Smooth muscle cell (in vitro differentiated cells): ENCODE measurements at regions not wholly inside any gene's neighbourhood (a gene's known extent, or its start where the extent isn't known, plus 50 kb on each side); places are given as distances from the start of the nearest gene placed in this dataset.
"Not testable (repeated sequence)": the region's sequence is repeated elsewhere in the genome, so short reads cannot be mapped to it uniquely, and the experiment has no call there.

ENCODE experiments used
- DNase-seq: peaks from one replicate; lab custom pipeline; 2025; ENCODE audit not compliant: unreplicated experiment; lab: John Stamatoyannopoulos, UW
- H2AFZ ChIP-seq: fragments of 200-600 bp; sonication (generic); 2 replicates; pipeline ENCODE4 v1.6.0; 2016; ENCODE audit warnings: antibody characterized with exemption, low read depth, mild to moderate bottlenecking
- H3F3A ChIP-seq: fragments of 200-600 bp; sonication (generic); 2 replicates; pipeline ENCODE4 v1.6.0; 2017; ENCODE audit warnings: antibody characterized with exemption, low read depth
- H3K27ac ChIP-seq: fragments of 200-600 bp; sonication (generic); 2 replicates; pipeline ENCODE4 v1.5.1; 2016; ENCODE audit warnings: low read depth, mild to moderate bottlenecking
- H3K27me3 ChIP-seq: fragments of 200-600 bp; sonication (generic); 2 replicates; pipeline ENCODE4 v1.6.1; 2016; ENCODE audit warnings: low read depth, mild to moderate bottlenecking
- H3K36me3 ChIP-seq: fragments of 200-600 bp; sonication (generic); 2 replicates; pipeline ENCODE4 v1.5.1; 2016; ENCODE audit warnings: low read depth
- H3K4me1 ChIP-seq: fragments of 200-600 bp; sonication (generic); 2 replicates; pipeline ENCODE4 v1.5.1; 2016; ENCODE audit warnings: low read depth
- H3K4me2 ChIP-seq: fragments of 200-600 bp; sonication (generic); 2 replicates; pipeline ENCODE4 v1.6.0; 2016; ENCODE audit warnings: mild to moderate bottlenecking
- H3K4me3 ChIP-seq: fragments of 200-600 bp; sonication (generic); 2 replicates; pipeline ENCODE4 v1.5.1; 2016; ENCODE audit warnings: mild to moderate bottlenecking
- H3K79me2 ChIP-seq: fragments of 200-600 bp; sonication (generic); 2 replicates; pipeline ENCODE4 v1.6.0; 2016; ENCODE audit warnings: low read depth, mild to moderate bottlenecking
- H3K9ac ChIP-seq: fragments of 200-600 bp; sonication (generic); 2 replicates; pipeline ENCODE4 v1.6.0; 2016; ENCODE audit warnings: low read depth
- H3K9me3 ChIP-seq: fragments of 200-600 bp; sonication (generic); replicated peaks from 2 replicates; pipeline ENCODE4 v1.5.1; 2016; ENCODE audit warnings: low read depth
- H4K20me1 ChIP-seq: fragments of 200-600 bp; sonication (generic); 2 replicates; pipeline ENCODE4 v1.6.0; 2016; ENCODE audit warnings: low read depth
- CTCF ChIP-seq: fragments of 200-600 bp; sonication (generic); IDR thresholded peaks from 2 replicates; pipeline ENCODE4 v1.5.1; 2017; ENCODE audit warnings: borderline replicate concordance, mild to moderate bottlenecking, antibody characterized with exemption; ENCODE audit not compliant: insufficient read depth, poor library complexity, severe bottlenecking
- WGBS: methylation state at CpG from one replicate; pipeline ENCODE4 v1.1.7; 2016; ENCODE audit warnings: low lambda C conversion rate; 5-methylcytosine and 5-hydroxymethylcytosine counted together

GRCh38 chr2:132068407-132068806 lies 93.3 kb downstream of the ANKRD30BL start:
- not testable (repeated sequence) for H2AFZ ChIP-seq, DNase-seq, H3K9ac ChIP-seq, H3K4me3 ChIP-seq, H3F3A ChIP-seq, H3K79me2 ChIP-seq, H3K4me1 ChIP-seq, H3K27ac ChIP-seq, H3K27me3 ChIP-seq, H3K36me3 ChIP-seq, H3K9me3 ChIP-seq, H3K4me2 ChIP-seq, H4K20me1 ChIP-seq
- WGBS, result 91% methylated on average over 13 of the region's 13 CpGs

- H3K36me3 ChIP-seq, DNase-seq, H3K4me3 ChIP-seq, H3K79me2 ChIP-seq, H3K9ac ChIP-seq, H3F3A ChIP-seq, H3K4me1 ChIP-seq, H3K9me3 ChIP-seq, H3K27me3 ChIP-seq, H3K4me2 ChIP-seq, H2AFZ ChIP-seq, H4K20me1 ChIP-seq, H3K27ac ChIP-seq: not testable (repeated sequence)
- 67% methylated on average over 2 of the region's 2 CpGs for WGBS
Measured at GRCh38 chr2:132065391-132065790, 96.4 kb downstream of the ANKRD30BL start.

- H3K9me3 ChIP-seq, H3K79me2 ChIP-seq, H3K4me1 ChIP-seq, H4K20me1 ChIP-seq, H3K9ac ChIP-seq, H3K4me2 ChIP-seq, H3K27ac ChIP-seq, H3F3A ChIP-seq, H3K36me3 ChIP-seq, H3K4me3 ChIP-seq, H2AFZ ChIP-seq, DNase-seq: not testable (repeated sequence)
- WGBS, result 57% methylated on average over 5 of the region's 5 CpGs
- H3K27me3 ChIP-seq, result peaks cover 40% of the 10 kb centered on the region
Measured at GRCh38 chr2:132039609-132040236, 122.0 kb downstream of the ANKRD30BL start.

- Histone ChIP-seq H3K4me2 (peak overlapping the region; percentile 93), H2AFZ (peak overlapping the region; percentile 79)
Measured at GRCh38 chr2:132038883-132039235, 122.9 kb downstream of the ANKRD30BL start.

GRCh38 chr2:132038179-132038882 lies 123.4 kb downstream of the ANKRD30BL start:
- Histone ChIP-seq H3K36me3 (no peaks in the 10 kb centered on the region), H3K27ac (no peak overlapping the region), H3K4me3 (peak overlapping the region; percentile 61), H3K4me2 (peak overlapping the region; percentile 93), H3K79me2 (no peaks in the 10 kb centered on the region), H3F3A (no peaks in the 10 kb centered on the region), H4K20me1 (no peaks in the 10 kb centered on the region), H3K9ac (no peak overlapping the region), H3K27me3 (peaks cover 40% of the 10 kb centered on the region), H3K9me3 (no peaks in the 10 kb centered on the region), H2AFZ (peak overlapping the region; percentile 79), H3K4me1 (no peaks in the 10 kb centered on the region)
- no peak for TF ChIP-seq CTCF
- DNase-seq, result no peak
- WGBS, result 2% methylated on average over 72 of the region's 84 CpGs

More at GRCh38 chr2:132038883-132039235, 122.9 kb downstream of the ANKRD30BL start:
- H3K4me1 ChIP-seq, H3K27ac ChIP-seq, DNase-seq, H3K9ac ChIP-seq, H3K9me3 ChIP-seq, H3K36me3 ChIP-seq, H3K79me2 ChIP-seq, H4K20me1 ChIP-seq, H3F3A ChIP-seq: not testable (repeated sequence)
- peaks cover 40% of the 10 kb centered on the region for H3K27me3 ChIP-seq
- WGBS, result 0% methylated on average over 1 of the region's 1 CpG
- H3K4me3 ChIP-seq, result peak overlapping the region; percentile 61
